RPMI8226 (cell line): ENCODE measurements at regions not wholly inside any gene's neighbourhood (a gene's known extent, or its start where the extent isn't known, plus 50 kb on each side); places are given as distances from the start of the nearest gene placed in this dataset.
"Not testable (repeated sequence)": the region's sequence is repeated elsewhere in the genome, so short reads cannot be mapped to it uniquely, and the experiment has no call there.

Experiments used
- DNase-seq: peaks from one replicate; pipeline ENCODE4 v3.0.0-alpha.2; 2015

- no peak for DNase-seq
Observed at GRCh38 chr17:70661342-70662222, 492.2 kb downstream of the KCNJ2 start.

- DNase-seq = peak; percentile 49
Observed at GRCh38 chr17:70668276-70668937, 499.1 kb downstream of the KCNJ2 start.

GRCh38 chr17:70668938-70669778 lies 499.8 kb downstream of the KCNJ2 start:
- peak; percentile 21 for DNase-seq

- DNase-seq = no peak
Observed at GRCh38 chr17:70674061-70674460, 504.7 kb downstream of the KCNJ2 start.

- no peak for DNase-seq
Observed at GRCh38 chr17:70675070-70675590, 505.8 kb downstream of the KCNJ2 start.

- DNase-seq = no peak
Observed at GRCh38 chr17:70677783-70678647, 508.7 kb downstream of the KCNJ2 start.

- DNase-seq = no peak
Observed at GRCh38 chr17:70678889-70679288, 509.6 kb downstream of the KCNJ2 start.

- DNase-seq = no peak
Observed at GRCh38 chr17:70683936-70684335, 514.6 kb downstream of the KCNJ2 start.

GRCh38 chr17:70687421-70687820 lies 518.1 kb downstream of the KCNJ2 start:
- no peak for DNase-seq

- DNase-seq = no peak
Observed at GRCh38 chr17:70691150-70691549, 521.8 kb downstream of the KCNJ2 start.

GRCh38 chr17:70699408-70699807 lies 530.1 kb downstream of the KCNJ2 start:
- no peak for DNase-seq

GRCh38 chr17:70702683-70703255 lies 533.4 kb downstream of the KCNJ2 start:
- DNase-seq = no peak

GRCh38 chr17:70709596-70709995 lies 540.3 kb downstream of the KCNJ2 start:
- DNase-seq = no peak

GRCh38 chr17:70713694-70714093 lies 544.4 kb downstream of the KCNJ2 start:
- no peak for DNase-seq

GRCh38 chr17:70716551-70716950 lies 547.2 kb downstream of the KCNJ2 start:
- DNase-seq = no peak

GRCh38 chr17:70717042-70717441 lies 547.7 kb downstream of the KCNJ2 start:
- no peak for DNase-seq

GRCh38 chr17:70736375-70736957 lies 567.1 kb downstream of the KCNJ2 start:
- no peak for DNase-seq

GRCh38 chr17:70739065-70739464 lies 569.7 kb downstream of the KCNJ2 start:
- no peak for DNase-seq

GRCh38 chr17:70746574-70746973 lies 577.2 kb downstream of the KCNJ2 start:
- DNase-seq = not testable (repeated sequence)

- DNase-seq = no peak
Observed at GRCh38 chr17:70750983-70751382, 581.7 kb downstream of the KCNJ2 start.

GRCh38 chr17:70752461-70752860 lies 583.1 kb downstream of the KCNJ2 start:
- DNase-seq = not testable (repeated sequence)
